SU-DHL-6 (cell line): ENCODE measurements at regions not wholly inside any gene's neighbourhood (a gene's known extent, or its start where the extent isn't known, plus 50 kb on each side); places are given as distances from the start of the nearest gene placed in this dataset.

Experiments used
- H2AFZ ChIP-seq: fragments of 200-600 bp; sonication (generic); 2 replicates; pipeline ENCODE4 v1.6.1; 2014; ENCODE audit warnings: low read depth, mild to moderate bottlenecking, moderate library complexity, mixed read lengths, antibody characterized with exemption, low read length; ENCODE audit not compliant: severe bottlenecking
- H3F3A ChIP-seq: fragments of 200-600 bp; shearing (Covaris generic); 2 replicates; pipeline ENCODE4 v1.6.0; 2016; ENCODE audit warnings: antibody characterized with exemption, mild to moderate bottlenecking; ENCODE audit not compliant: insufficient read depth
- H3K27ac ChIP-seq: fragments of 200-600 bp; sonication (generic); 2 replicates; pipeline ENCODE4 v1.5.1; 2016; ENCODE audit warnings: low read depth, mild to moderate bottlenecking, low read length, moderate library complexity, mixed read lengths
- H3K27me3 ChIP-seq: fragments of 200-600 bp; sonication (generic), shearing (Covaris generic); 2 replicates; pipeline ENCODE4 v1.6.0; 2014; ENCODE audit warnings: mild to moderate bottlenecking, low read length
- H3K36me3 ChIP-seq: fragments of 200-600 bp; sonication (generic); 2 replicates; pipeline ENCODE4 v1.6.1; 2014; ENCODE audit warnings: mild to moderate bottlenecking, low read length, mixed read lengths
- H3K4me2 ChIP-seq: fragments of 300-600, 200-600 bp; shearing (Covaris generic), sonication (generic); 2 replicates; pipeline ENCODE4 v1.6.0; 2014; ENCODE audit warnings: low read length, low read depth, mild to moderate bottlenecking; ENCODE audit not compliant: poor library complexity, severe bottlenecking
- H3K4me3 ChIP-seq: fragments of 200-600 bp; sonication (generic); 2 replicates; pipeline ENCODE4 v1.5.1; 2014; ENCODE audit warnings: antibody characterized with exemption, low read length, mild to moderate bottlenecking, mixed read lengths; ENCODE audit not compliant: insufficient read depth, poor library complexity, severe bottlenecking
- H3K79me2 ChIP-seq: fragments of 200-600 bp; sonication (generic); 2 replicates; pipeline ENCODE4 v1.6.1; 2014; ENCODE audit warnings: mild to moderate bottlenecking, low read length, moderate library complexity; ENCODE audit not compliant: insufficient read depth
- H3K9ac ChIP-seq: fragments of 200-600 bp; sonication (generic); 2 replicates; pipeline ENCODE4 v1.7.0; 2014; ENCODE audit warnings: mild to moderate bottlenecking, low read length
- H3K9me2 ChIP-seq: fragments of 200-600 bp; sonication (generic); replicated peaks from 2 replicates; pipeline ENCODE4 v1.6.1; 2014; ENCODE audit warnings: low read length; ENCODE audit not compliant: insufficient read depth
- H3K9me3 ChIP-seq: fragments of 200-600 bp; sonication (generic); 2 replicates; pipeline ENCODE4 v1.6.1; 2014; ENCODE audit warnings: low read length, mixed read lengths; ENCODE audit not compliant: insufficient read depth
- H4K20me1 ChIP-seq: fragments of 200-600 bp; sonication (generic); 2 replicates; pipeline ENCODE4 v1.6.1; 2014; ENCODE audit warnings: low read depth, mild to moderate bottlenecking, antibody characterized with exemption, low read length, moderate library complexity, mixed read lengths
- EZH2phosphoT487 ChIP-seq: fragments of 200-600 bp; sonication (generic), shearing (Covaris generic); conservative IDR thresholded peaks from 2 replicates; pipeline ENCODE4 v1.6.1; 2018; ENCODE audit warnings: mild to moderate bottlenecking, antibody characterized with exemption, low read length, moderate library complexity, mixed read lengths
- TF ChIP-seq, protein P1 (sequence below): fragments of 200-600 bp; sonication (generic); IDR thresholded peaks from one replicate; pipeline ENCODE4 v1.5.1; 2017; ENCODE audit warnings: antibody characterized with exemption, mild to moderate bottlenecking, low read length, moderate library complexity; ENCODE audit not compliant: insufficient read depth, poor library complexity, severe bottlenecking

GRCh38 chr10:47181052-47181849 is 118.7 kb upstream of the GDF10 start:
- Histone ChIP-seq H3K36me3 (no peaks in the 10 kb centered on the region), H2AFZ (no peak overlapping the region), H4K20me1 (no peaks in the 10 kb centered on the region), H3K9me2 (no peaks in the 10 kb centered on the region), H3K4me3 (no peak overlapping the region), H3K9ac (no peak overlapping the region), H3K27me3 (no peaks in the 10 kb centered on the region), H3K4me2 (no peak overlapping the region), H3K79me2 (no peaks in the 10 kb centered on the region), H3F3A (no peaks in the 10 kb centered on the region), H3K27ac (no peak overlapping the region), H3K9me3 (no peaks in the 10 kb centered on the region)
- TF ChIP-seq, protein P1, sequence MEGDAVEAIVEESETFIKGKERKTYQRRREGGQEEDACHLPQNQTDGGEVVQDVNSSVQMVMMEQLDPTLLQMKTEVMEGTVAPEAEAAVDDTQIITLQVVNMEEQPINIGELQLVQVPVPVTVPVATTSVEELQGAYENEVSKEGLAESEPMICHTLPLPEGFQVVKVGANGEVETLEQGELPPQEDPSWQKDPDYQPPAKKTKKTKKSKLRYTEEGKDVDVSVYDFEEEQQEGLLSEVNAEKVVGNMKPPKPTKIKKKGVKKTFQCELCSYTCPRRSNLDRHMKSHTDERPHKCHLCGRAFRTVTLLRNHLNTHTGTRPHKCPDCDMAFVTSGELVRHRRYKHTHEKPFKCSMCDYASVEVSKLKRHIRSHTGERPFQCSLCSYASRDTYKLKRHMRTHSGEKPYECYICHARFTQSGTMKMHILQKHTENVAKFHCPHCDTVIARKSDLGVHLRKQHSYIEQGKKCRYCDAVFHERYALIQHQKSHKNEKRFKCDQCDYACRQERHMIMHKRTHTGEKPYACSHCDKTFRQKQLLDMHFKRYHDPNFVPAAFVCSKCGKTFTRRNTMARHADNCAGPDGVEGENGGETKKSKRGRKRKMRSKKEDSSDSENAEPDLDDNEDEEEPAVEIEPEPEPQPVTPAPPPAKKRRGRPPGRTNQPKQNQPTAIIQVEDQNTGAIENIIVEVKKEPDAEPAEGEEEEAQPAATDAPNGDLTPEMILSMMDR, result no peak
- no peak for TF ChIP-seq EZH2phosphoT487

GRCh38 chr10:47182934-47183703 is 116.9 kb upstream of the GDF10 start:
- H3K79me2 ChIP-seq, result no peaks in the 10 kb centered on the region
- no peaks in the 10 kb centered on the region for H3K27me3 ChIP-seq
- no peak overlapping the region for H3K9ac ChIP-seq
- no peaks in the 10 kb centered on the region for H3K36me3 ChIP-seq
- TF ChIP-seq, protein P1, result no peak
- no peak for TF ChIP-seq EZH2phosphoT487
- no peaks in the 10 kb centered on the region for H3F3A ChIP-seq
- no peak overlapping the region for H3K27ac ChIP-seq
- no peak overlapping the region for H3K4me3 ChIP-seq
- H3K4me2 ChIP-seq, result no peak overlapping the region
- no peaks in the 10 kb centered on the region for H3K9me2 ChIP-seq
- no peaks in the 10 kb centered on the region for H4K20me1 ChIP-seq
- H2AFZ ChIP-seq, result no peak overlapping the region
- no peaks in the 10 kb centered on the region for H3K9me3 ChIP-seq

GRCh38 chr10:47183704-47184041 is 116.3 kb upstream of the GDF10 start:
- Histone ChIP-seq H3K36me3 (no peaks in the 10 kb centered on the region), H3F3A (no peaks in the 10 kb centered on the region), H3K4me3 (no peak overlapping the region), H3K27ac (no peak overlapping the region), H3K9me3 (no peaks in the 10 kb centered on the region), H2AFZ (no peak overlapping the region), H3K9ac (no peak overlapping the region), H3K9me2 (no peaks in the 10 kb centered on the region), H3K4me2 (no peak overlapping the region), H4K20me1 (no peaks in the 10 kb centered on the region), H3K27me3 (no peaks in the 10 kb centered on the region), H3K79me2 (no peaks in the 10 kb centered on the region)
- TF ChIP-seq EZH2phosphoT487, result no peak
- TF ChIP-seq, protein P1, result no peak
